Aorta (tissue), 5 donors: ENCODE measurements at regions not wholly inside any gene's neighbourhood (a gene's known extent, or its start where the extent isn't known, plus 50 kb on each side); places are given as distances from the start of the nearest gene placed in this dataset.

ENCODE experiments used
- ATAC-seq: fragments of 200-7000 bp; cut with Tn5 transposase; one replicate; pipeline ENCODE4 v1.9.1; 2022; ENCODE audit warnings: moderate library complexity; ENCODE audit not compliant: low FRiP score
- DNase-seq, 2 donors: peaks; one replicate each; pipeline ENCODE4 v3.0.0-alpha.2; 2020
- H3K27ac ChIP-seq, 2 donors: one replicate each; pipeline ENCODE4 v1.5.1; 2013; ENCODE audit warnings: low read length in 2 of 2, mild to moderate bottlenecking in 2 of 2, moderate library complexity in 2 of 2, control low read depth in 1 of 2, inconsistent platforms in 1 of 2, low read depth in 1 of 2
- H3K27me3 ChIP-seq, 2 donors: one replicate each; pipeline ENCODE4 v1.6.1; 2013; ENCODE audit warnings: control low read depth in 1 of 2, low read length in 1 of 2, mild to moderate bottlenecking in 1 of 2, moderate library complexity in 1 of 2; ENCODE audit not compliant: insufficient read depth in 2 of 2, control insufficient read depth in 1 of 2
- H3K36me3 ChIP-seq, 2 donors: one replicate each; pipeline ENCODE4 v1.6.1; 2013; ENCODE audit warnings: control low read depth in 1 of 2, low read length in 1 of 2, mild to moderate bottlenecking in 1 of 2; ENCODE audit not compliant: insufficient read depth in 2 of 2, control insufficient read depth in 1 of 2
- H3K4me1 ChIP-seq, 2 donors: one replicate each; pipeline ENCODE4 v1.6.1; 2013; ENCODE audit warnings: low read length in 2 of 2, control low read depth in 1 of 2, mild to moderate bottlenecking in 1 of 2, moderate library complexity in 1 of 2; ENCODE audit not compliant: insufficient read depth in 2 of 2, control insufficient read depth in 1 of 2
- H3K4me3 ChIP-seq, 2 donors: one replicate each; pipeline ENCODE4 v1.5.1; 2013; ENCODE audit warnings: low read length in 2 of 2, control low read depth in 1 of 2, mild to moderate bottlenecking in 1 of 2
- H3K9me3 ChIP-seq: one replicate; pipeline ENCODE4 v1.6.1; 2013; ENCODE audit warnings: mild to moderate bottlenecking, low read length; ENCODE audit not compliant: control insufficient read depth
- WGBS, 2 donors: extraction: QIAGEN DNeasy Blood & Tissue Kit; methylation state at CpG; one replicate each; pipeline ENCODE4 v1.1.7; 2013; 5-methylcytosine and 5-hydroxymethylcytosine counted together
- intact Hi-C, 2 donors: fragments of 100-400 bp; cut with DNase I; formaldehyde crosslinking; loops; one replicate each; pipeline versions ENCODE4 v1.14.2 to v1.15.0; 2022
- donor health status: healthy with polysubstance abuse.
- donor health status: Bipolar disorder and iron deficiency.
- donor health status: DM: no; HTN: no; CAD: no.
- donor health status: DM: no; HTN: no; CAD: no.
- donor health status: DM: yes; HTN: yes; CAD: no.

DNA sequence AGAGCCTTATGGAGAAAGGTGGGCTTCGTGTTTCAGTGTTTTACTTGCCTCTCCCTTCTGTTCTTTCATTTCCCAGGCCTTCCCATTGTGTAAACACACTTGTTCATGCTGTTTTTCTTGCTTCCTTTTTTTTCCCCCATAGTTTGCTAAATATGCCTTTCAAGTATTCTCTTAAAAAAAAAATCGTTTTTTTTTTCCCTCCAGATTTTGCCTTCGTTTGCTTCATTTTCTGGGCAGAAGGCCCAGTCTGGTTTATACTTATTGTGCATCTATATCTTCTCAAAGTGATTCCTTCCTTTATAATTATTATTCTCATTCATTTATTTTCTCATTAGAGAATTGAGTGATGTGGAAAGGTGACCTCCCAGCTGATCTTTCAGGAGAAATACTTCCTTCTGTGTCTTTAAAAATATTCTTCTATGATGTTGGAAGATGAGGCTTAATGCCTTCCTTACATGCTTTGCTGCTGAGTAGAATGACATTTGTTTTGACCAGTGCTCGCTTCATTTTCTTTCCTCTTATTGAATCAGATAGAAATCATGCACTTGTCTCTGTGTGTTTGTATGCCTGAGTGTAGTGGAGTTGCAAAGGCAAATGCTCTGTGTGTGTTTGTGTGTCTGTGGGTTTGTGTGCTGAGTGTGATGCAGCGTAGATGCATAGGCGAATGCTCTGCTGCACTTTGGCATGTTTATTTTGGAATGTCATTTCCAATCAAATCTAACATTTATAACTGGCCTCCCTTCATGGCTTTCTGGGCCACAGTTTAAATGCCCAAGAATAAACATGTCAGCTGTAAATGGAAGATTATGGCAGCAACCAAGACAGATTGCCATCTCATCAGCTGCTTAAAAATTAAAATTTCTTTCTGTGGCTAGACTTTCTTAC, 591.4 kb downstream of the FGF9 start:
- DNase-seq (no peak), ATAC-seq (no peak)
- 33 to 38% methylated on average over 6 of the region's 6 CpGs for WGBS, 2 donors
- Histone ChIP-seq H3K27me3 (no peaks in the 10 kb centered on the region), H3K27ac (no peak overlapping the region), H3K4me1 (no peaks in the 10 kb centered on the region), H3K4me3 (no peak overlapping the region), H3K9me3 (no peaks in the 10 kb centered on the region), H3K36me3 (no peaks in the 10 kb centered on the region)
- intact Hi-C loops: no loop called here

DNA sequence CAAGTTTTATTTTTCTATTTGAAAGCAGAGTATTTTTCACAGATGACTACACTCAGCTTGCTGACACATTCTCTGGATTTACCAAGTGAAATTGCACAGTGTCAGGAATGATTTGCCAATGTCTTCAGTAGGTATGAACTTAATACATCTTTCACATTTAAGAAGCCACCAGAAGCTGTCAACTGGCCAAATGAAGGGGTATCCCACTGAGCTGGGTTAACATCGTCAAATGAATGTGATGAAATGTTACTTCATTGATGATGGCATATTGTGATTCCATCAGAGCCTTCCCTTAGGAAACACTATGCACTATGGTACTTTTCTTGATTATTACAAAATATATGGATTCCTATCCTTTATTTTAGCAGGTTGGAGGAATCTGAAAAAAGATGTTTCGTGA, 592.3 kb downstream of the FGF9 start:
- ATAC-seq (no peak), DNase-seq (no peak)
- no peak overlapping the region for H3K27ac ChIP-seq
- intact Hi-C loops: no loop called here
- H3K27me3 ChIP-seq: no peaks in the 10 kb centered on the region
- no peaks in the 10 kb centered on the region for H3K36me3 ChIP-seq
- peaks cover 2% of the 10 kb centered on the region for H3K9me3 ChIP-seq
- H3K4me1 ChIP-seq: no peaks in the 10 kb centered on the region
- 93 to 95% methylated on average over 2 of the region's 2 CpGs for WGBS, 2 donors
- H3K4me3 ChIP-seq: no peak overlapping the region

DNA sequence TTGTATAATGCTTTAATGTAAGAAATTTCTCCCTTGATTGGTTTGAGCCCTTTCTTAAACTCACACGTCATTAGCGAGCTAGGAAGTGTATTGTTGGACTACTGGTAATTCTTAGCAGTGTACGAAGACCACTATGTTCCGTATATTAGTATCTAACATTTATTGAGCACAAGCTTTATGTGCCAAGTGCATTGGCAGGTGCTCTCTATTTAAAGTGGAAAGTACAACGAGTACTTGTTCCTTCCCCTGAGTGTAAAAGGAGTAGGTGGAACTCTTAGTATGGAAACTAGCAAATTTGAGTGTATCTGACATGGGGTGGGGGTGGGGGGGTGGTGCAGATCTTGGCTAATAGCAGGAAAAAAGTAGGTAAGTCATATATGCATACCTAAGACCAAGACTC, 594.7 kb downstream of the FGF9 start:
- Histone ChIP-seq H3K9me3 (peaks cover 3% of the 10 kb centered on the region), H3K36me3 (no peaks in the 10 kb centered on the region), H3K4me3 (no peak overlapping the region), H3K4me1 (no peaks in the 10 kb centered on the region), H3K27me3 (no peaks in the 10 kb centered on the region), H3K27ac (no peak overlapping the region)
- WGBS, 2 donors: 91 to 93% methylated on average over 5 of the region's 5 CpGs
- no peak for DNase-seq
- ATAC-seq: no peak
- intact Hi-C loops: no loop called here

DNA sequence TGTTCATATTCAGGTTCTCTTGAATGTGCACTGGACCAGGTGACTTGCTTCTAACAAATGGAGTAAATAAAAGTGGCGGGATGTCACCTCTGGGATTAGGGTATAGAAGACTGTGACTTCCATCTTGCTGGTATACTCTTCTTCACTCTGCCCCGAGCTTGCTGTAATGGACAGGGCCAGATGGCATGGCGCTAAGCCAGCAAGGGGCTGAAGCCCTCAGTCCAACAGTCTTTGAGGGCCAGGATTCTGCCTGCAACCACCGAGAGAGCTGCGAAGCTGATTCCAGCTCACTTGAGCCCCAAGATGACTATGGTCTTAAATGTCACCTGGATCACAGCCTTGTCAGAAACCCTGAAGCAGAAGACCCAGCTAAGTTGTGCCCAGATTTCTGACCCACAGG, 600.0 kb downstream of the FGF9 start:
- H3K4me1 ChIP-seq: no peaks in the 10 kb centered on the region
- ATAC-seq (no peak), DNase-seq (no peak)
- WGBS, 2 donors: 93 to 94% methylated on average over 5 of the region's 5 CpGs
- intact Hi-C loops: loop anchor here (10.0 kb wide), 3 partner anchors 156 to 426 kb away; no protein-coding TSS in a partner anchor
- peaks cover 3% of the 10 kb centered on the region for H3K9me3 ChIP-seq
- H3K27me3 ChIP-seq: no peaks in the 10 kb centered on the region
- H3K36me3 ChIP-seq: no peaks in the 10 kb centered on the region
- H3K4me3 ChIP-seq: no peak overlapping the region
- no peak overlapping the region for H3K27ac ChIP-seq

DNA sequence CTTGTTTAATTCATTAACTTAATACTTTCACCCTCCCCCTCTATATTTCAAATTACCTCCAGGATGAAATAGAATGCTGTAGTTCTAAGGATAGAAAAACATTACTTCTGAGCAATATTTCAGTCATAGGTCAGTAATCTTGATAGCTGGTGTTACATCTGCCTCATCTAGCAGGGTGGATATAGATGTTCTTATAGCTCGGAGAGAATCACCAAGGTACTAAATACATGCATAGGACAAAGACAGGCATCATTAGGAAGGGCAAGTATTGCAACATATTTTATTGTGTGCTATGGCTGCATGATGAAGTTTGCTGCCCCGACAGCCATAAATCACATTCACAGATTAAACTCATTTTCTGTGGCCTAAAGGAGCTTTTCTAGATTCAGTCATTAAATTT, 601.0 kb downstream of the FGF9 start:
- no peak for ATAC-seq
- DNase-seq: no peak
- H3K36me3 ChIP-seq: no peaks in the 10 kb centered on the region
- no peaks in the 10 kb centered on the region for H3K27me3 ChIP-seq
- 96 to 97% methylated on average over 2 of the region's 2 CpGs for WGBS, 2 donors
- intact Hi-C loops: loop anchor here (10.0 kb wide), 3 partner anchors 157 to 427 kb away; no protein-coding TSS in a partner anchor
- no peaks in the 10 kb centered on the region for H3K4me1 ChIP-seq
- H3K4me3 ChIP-seq: no peak overlapping the region
- H3K27ac ChIP-seq: no peak overlapping the region
- peaks cover 3% of the 10 kb centered on the region for H3K9me3 ChIP-seq

DNA sequence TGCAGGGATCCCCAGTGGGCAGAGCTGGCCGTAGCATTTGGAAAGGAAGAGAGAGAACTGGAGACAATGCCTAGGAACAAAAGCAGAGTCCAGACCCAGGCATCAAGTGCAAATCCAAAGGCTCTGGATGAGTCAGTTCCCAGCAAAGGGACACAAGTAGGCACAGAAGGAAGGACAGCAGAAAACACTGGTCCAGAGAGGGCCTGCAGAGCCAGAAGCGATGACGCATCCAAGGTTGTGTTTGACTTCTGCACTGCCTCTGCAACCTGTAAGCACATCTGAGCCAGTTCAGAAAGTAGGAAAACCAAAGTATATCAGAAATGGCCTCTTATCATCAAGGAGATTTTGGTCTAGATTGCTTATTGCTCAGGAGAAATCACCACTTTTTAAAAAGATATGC, 604.5 kb downstream of the FGF9 start:
- no peak overlapping the region for H3K27ac ChIP-seq
- no peak overlapping the region for H3K4me3 ChIP-seq
- H3K27me3 ChIP-seq: no peaks in the 10 kb centered on the region
- 97 to 100% methylated on average over 3 of the region's 3 CpGs for WGBS, 2 donors
- no peaks in the 10 kb centered on the region for H3K36me3 ChIP-seq
- no peaks in the 10 kb centered on the region for H3K4me1 ChIP-seq
- intact Hi-C loops: loop anchor here (5.0 to 10.0 kb wide), 4 partner anchors 161 to 638 kb away; no protein-coding TSS in a partner anchor
- DNase-seq (no peak), ATAC-seq (no peak)
- H3K9me3 ChIP-seq: no peaks in the 10 kb centered on the region

DNA sequence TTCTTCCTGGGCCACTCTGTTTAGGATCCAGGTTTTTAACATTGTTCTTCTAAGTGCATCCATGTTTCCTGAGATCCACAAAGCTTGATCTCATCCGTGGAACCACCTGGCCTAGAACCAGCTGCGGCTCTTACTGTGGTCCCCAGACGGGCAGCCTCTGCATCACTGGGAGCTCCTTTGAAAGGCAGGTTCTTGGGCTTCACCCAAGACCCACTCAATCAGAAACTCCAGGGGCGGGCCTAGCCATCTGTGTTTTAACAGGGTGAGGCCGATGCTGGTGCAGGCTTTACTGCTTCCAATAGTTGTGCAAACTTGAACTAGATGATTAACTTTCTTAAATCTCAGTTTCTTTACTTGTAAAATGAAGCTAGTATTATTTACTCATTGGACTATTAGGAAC, 605.7 kb downstream of the FGF9 start:
- DNase-seq: no peak
- no peaks in the 10 kb centered on the region for H3K27me3 ChIP-seq

DNA sequence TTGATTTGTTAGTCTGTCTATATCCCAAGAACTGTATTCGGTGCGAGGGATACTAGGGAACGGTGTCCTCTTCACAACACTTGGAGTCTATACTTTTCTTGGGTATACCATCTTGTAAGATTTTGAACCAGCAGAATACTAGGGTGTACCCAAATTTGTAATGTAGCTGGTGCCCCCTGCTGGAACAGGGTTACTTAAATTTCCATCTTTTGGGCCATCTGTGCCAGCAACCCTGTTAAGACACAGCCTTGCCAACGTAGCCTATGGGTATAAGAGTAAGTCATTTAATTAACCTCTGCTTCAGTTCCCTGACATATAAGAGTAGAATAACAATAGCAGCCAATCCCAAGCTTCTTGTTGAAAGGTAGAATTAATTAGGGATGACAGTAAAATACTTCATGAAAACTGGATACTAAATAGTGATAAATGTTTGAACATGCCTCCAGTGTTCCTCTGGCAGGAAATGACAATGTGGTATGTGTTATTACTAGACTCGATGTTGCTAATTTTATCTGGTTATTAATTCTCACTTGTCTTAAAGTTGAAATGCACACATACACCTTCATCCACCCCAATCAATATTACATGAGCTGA, 607.6 kb downstream of the FGF9 start:
- DNase-seq (peak in 1 of 2 donors; percentile 76), ATAC-seq (peak; percentile 73)
- Histone ChIP-seq H3K4me3 (no peak overlapping the region), H3K4me1 (no peaks in the 10 kb centered on the region), H3K36me3 (no peaks in the 10 kb centered on the region), H3K27ac (no peak overlapping the region), H3K27me3 (no peaks in the 10 kb centered on the region), H3K9me3 (no peaks in the 10 kb centered on the region)
- 49 to 62% methylated on average over 5 of the region's 5 CpGs for WGBS, 2 donors
- intact Hi-C loops: loop anchor here (5.0 to 10.0 kb wide), 4 partner anchors 164 to 641 kb away; no protein-coding TSS in a partner anchor

More for the DNA sequence above, 605.7 kb downstream of the FGF9 start:
- Histone ChIP-seq H3K36me3 (no peaks in the 10 kb centered on the region), H3K27ac (no peak overlapping the region), H3K4me3 (no peak overlapping the region), H3K4me1 (no peaks in the 10 kb centered on the region), H3K9me3 (no peaks in the 10 kb centered on the region)
- WGBS, 2 donors: 66 to 71% methylated on average over 5 of the region's 5 CpGs
- intact Hi-C loops: loop anchor here (5.0 to 10.0 kb wide), 4 partner anchors 162 to 639 kb away; no protein-coding TSS in a partner anchor
- ATAC-seq: no peak
